ENCODE measurements at regions not wholly inside any gene's neighbourhood (a gene's known extent, or its start where the extent isn't known, plus 50 kb on each side); places are given as distances from the start of the nearest gene placed in this dataset.

DNA sequence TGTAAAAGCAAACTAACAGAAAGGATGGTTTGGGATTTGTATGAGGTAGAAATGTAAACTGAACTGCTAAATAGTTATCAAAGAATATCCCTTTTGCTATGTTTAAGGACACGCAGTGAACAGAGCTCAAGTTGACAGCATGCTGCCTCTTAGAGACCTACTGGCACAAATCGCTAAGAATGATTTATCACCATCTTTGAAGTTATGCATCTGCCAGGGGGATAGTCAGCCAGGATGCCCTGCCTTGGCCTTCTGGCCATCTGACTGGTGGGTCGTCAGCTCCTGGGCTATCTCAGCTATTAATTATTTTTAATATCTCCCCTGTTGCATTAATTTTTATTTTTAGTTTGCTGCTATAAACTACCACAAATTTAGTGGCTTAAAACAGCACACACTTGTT lies 334.8 kb upstream of the KAZN start:
- intact Hi-C loops (cut with micrococcal nuclease), result no loop called here
- DNase-seq, result no peak
- Mint-ChIP-seq H3K4me3 (no peak overlapping the region), H3K4me1 (no peaks in the 10 kb centered on the region), H3K36me3 (no peaks in the 10 kb centered on the region), H3K27me3 (ENCODE audit: low read depth in 3 of 3) (peaks cover 0 to 7% (median 6%) of the 10 kb centered on the region in 3 donors), H3K9me3 (peaks cover 0 to 2% (median 0%) of the 10 kb centered on the region in 7 donors), H3K27ac (no peak overlapping the region)
- no peaks in the 10 kb centered on the region for H3K4me1 ChIP-seq (ENCODE audit: control insufficient read depth in 1 of 2, insufficient read depth in 2 of 2, low read length in 2 of 2)
- no peaks in the 10 kb centered on the region for H3K36me3 ChIP-seq (replicated peaks in 1 of 2; ENCODE audit: control insufficient read depth in 1 of 2, insufficient read depth in 2 of 2, low read length in 2 of 2)
- TF ChIP-seq, protein P1, sequence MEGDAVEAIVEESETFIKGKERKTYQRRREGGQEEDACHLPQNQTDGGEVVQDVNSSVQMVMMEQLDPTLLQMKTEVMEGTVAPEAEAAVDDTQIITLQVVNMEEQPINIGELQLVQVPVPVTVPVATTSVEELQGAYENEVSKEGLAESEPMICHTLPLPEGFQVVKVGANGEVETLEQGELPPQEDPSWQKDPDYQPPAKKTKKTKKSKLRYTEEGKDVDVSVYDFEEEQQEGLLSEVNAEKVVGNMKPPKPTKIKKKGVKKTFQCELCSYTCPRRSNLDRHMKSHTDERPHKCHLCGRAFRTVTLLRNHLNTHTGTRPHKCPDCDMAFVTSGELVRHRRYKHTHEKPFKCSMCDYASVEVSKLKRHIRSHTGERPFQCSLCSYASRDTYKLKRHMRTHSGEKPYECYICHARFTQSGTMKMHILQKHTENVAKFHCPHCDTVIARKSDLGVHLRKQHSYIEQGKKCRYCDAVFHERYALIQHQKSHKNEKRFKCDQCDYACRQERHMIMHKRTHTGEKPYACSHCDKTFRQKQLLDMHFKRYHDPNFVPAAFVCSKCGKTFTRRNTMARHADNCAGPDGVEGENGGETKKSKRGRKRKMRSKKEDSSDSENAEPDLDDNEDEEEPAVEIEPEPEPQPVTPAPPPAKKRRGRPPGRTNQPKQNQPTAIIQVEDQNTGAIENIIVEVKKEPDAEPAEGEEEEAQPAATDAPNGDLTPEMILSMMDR (IDR thresholded peaks at IDR 0.05), result no peak
- H3K9me3 ChIP-seq (replicated peaks in 1 of 2; ENCODE audit: control insufficient read depth in 1 of 2, insufficient read depth in 1 of 2, low read length in 2 of 2), result no peaks in the 10 kb centered on the region
- H3K27me3 ChIP-seq (ENCODE audit: control insufficient read depth in 2 of 2, insufficient read depth in 2 of 2, low read length in 2 of 2), result peaks cover 0 to 3% of the 10 kb centered on the region in 2 donors
- no peak overlapping the region for H3K4me3 ChIP-seq (replicated peaks in 1 of 3; ENCODE audit: low read depth in 2 of 3, low read length in 3 of 3)
- no peaks in the 10 kb centered on the region for H3K79me2 ChIP-seq (ENCODE audit: insufficient read depth, low read length)
- 92% methylated on average over 2 of the region's 3 CpGs for WGBS (ENCODE audit: insufficient coverage)
- H3K27ac ChIP-seq (ENCODE audit: low read depth in 1 of 2, low read length in 2 of 2), result no peak overlapping the region
- no peak overlapping the region for H2AFZ ChIP-seq (ENCODE audit: insufficient read depth, low read depth, low read length, poor library complexity, severe bottlenecking)
- H4K20me1 ChIP-seq (ENCODE audit: insufficient read depth, low read length), result no peaks in the 10 kb centered on the region
- no peak overlapping the region for H3K4me2 ChIP-seq (replicated peaks; ENCODE audit: extremely low read depth, low read length, poor library complexity, severe bottlenecking)
- H3K9ac ChIP-seq (ENCODE audit: insufficient read depth, low read length, poor library complexity, severe bottlenecking), result no peak overlapping the region

DNA sequence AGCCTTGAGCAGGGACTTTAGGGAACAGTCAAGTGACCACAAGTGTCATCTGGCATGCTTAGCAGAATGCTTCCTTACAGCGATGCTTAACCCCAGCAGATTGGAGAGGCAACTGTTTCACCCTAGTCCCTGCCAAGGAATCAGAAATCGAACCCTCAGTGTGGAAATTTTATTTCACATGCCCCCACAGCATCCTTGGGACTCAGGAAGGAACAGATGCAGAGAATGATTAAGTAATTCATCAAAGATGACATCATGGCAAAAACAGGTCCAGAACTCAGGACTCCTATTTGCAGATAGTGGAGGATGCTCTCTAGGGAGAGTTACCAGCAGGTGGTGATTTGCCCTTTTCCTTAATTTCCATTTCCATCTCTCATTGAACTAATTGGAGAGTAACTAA lies 333.0 kb upstream of the KAZN start:
- TF ChIP-seq, protein P1 (IDR thresholded peaks at IDR 0.05), result no peak
- Mint-ChIP-seq H3K4me1 (no peaks in the 10 kb centered on the region), H3K27ac (no peak overlapping the region), H3K9me3 (no peaks in the 10 kb centered on the region), H3K36me3 (no peaks in the 10 kb centered on the region), H3K4me3 (no peak overlapping the region), H3K27me3 (ENCODE audit: low read depth in 3 of 3) (peaks cover 0 to 9% (median 8%) of the 10 kb centered on the region in 3 donors)
- 100% methylated on average over 1 of the region's 2 CpGs for WGBS (ENCODE audit: insufficient coverage)
- Histone ChIP-seq H3K9me3 (replicated peaks in 1 of 2; ENCODE audit: control insufficient read depth in 1 of 2, insufficient read depth in 1 of 2, low read length in 2 of 2) (no peaks in the 10 kb centered on the region), H3K79me2 (ENCODE audit: insufficient read depth, low read length) (no peaks in the 10 kb centered on the region), H3K4me2 (replicated peaks; ENCODE audit: extremely low read depth, low read length, poor library complexity, severe bottlenecking) (no peak overlapping the region), H3K27ac (ENCODE audit: low read depth in 1 of 2, low read length in 2 of 2) (no peak overlapping the region), H2AFZ (ENCODE audit: insufficient read depth, low read depth, low read length, poor library complexity, severe bottlenecking) (no peak overlapping the region), H3K4me1 (ENCODE audit: control insufficient read depth in 1 of 2, insufficient read depth in 2 of 2, low read length in 2 of 2) (no peaks in the 10 kb centered on the region), H3K4me3 (replicated peaks in 1 of 3; ENCODE audit: low read depth in 2 of 3, low read length in 3 of 3) (no peak overlapping the region), H4K20me1 (ENCODE audit: insufficient read depth, low read length) (no peaks in the 10 kb centered on the region), H3K9ac (ENCODE audit: insufficient read depth, low read length, poor library complexity, severe bottlenecking) (no peak overlapping the region), H3K36me3 (replicated peaks in 1 of 2; ENCODE audit: control insufficient read depth in 1 of 2, insufficient read depth in 2 of 2, low read length in 2 of 2) (no peaks in the 10 kb centered on the region), H3K27me3 (ENCODE audit: control insufficient read depth in 2 of 2, insufficient read depth in 2 of 2, low read length in 2 of 2) (peaks cover 0 to 3% of the 10 kb centered on the region in 2 donors)
- DNase-seq, result no peak
- intact Hi-C loops (cut with micrococcal nuclease), result no loop called here
